DMS 273 (cell line): ENCODE measurements at regions not wholly inside any gene's neighbourhood (a gene's known extent, or its start where the extent isn't known, plus 50 kb on each side); places are given as distances from the start of the nearest gene placed in this dataset.

Experiments used
- DNase-seq: peaks from one replicate; lab custom pipeline; 2025; ENCODE audit not compliant: unreplicated experiment; lab: John Stamatoyannopoulos, UW

GRCh38 chr15:96253006-96253747 lies 77.3 kb upstream of the NR2F2 start:
- no peak for DNase-seq

- no peak for DNase-seq
Observed at GRCh38 chr15:96254173-96254572, 76.3 kb upstream of the NR2F2 start.

GRCh38 chr15:96255599-96255998 lies 74.9 kb upstream of the NR2F2 start:
- DNase-seq: no peak

GRCh38 chr15:96261575-96262034 lies 68.9 kb upstream of the NR2F2 start:
- DNase-seq: no peak

GRCh38 chr15:96262097-96262496 lies 68.4 kb upstream of the NR2F2 start:
- DNase-seq: no peak

GRCh38 chr15:96262549-96263489 lies 67.7 kb upstream of the NR2F2 start:
- no peak for DNase-seq

GRCh38 chr15:96264351-96264798 lies 66.1 kb upstream of the NR2F2 start:
- no peak for DNase-seq

GRCh38 chr15:96264801-96265515 lies 65.5 kb upstream of the NR2F2 start:
- DNase-seq: no peak

- no peak for DNase-seq
Observed at GRCh38 chr15:96266456-96266855, 64.0 kb upstream of the NR2F2 start.

- DNase-seq: no peak
Observed at GRCh38 chr15:96267463-96267862, 63.0 kb upstream of the NR2F2 start.

- no peak for DNase-seq
Observed at GRCh38 chr15:96268442-96269204, 61.9 kb upstream of the NR2F2 start.

GRCh38 chr15:96270581-96271172 lies 59.8 kb upstream of the NR2F2 start:
- DNase-seq: no peak

- DNase-seq: no peak
Observed at GRCh38 chr15:96272427-96272826, 58.1 kb upstream of the NR2F2 start.

GRCh38 chr15:96273317-96274086 lies 57.0 kb upstream of the NR2F2 start:
- DNase-seq: no peak

GRCh38 chr15:96274087-96274440 lies 56.4 kb upstream of the NR2F2 start:
- no peak for DNase-seq

- DNase-seq: no peak
Observed at GRCh38 chr15:96274698-96275097, 55.8 kb upstream of the NR2F2 start.

GRCh38 chr15:96276438-96277210 lies 53.9 kb upstream of the NR2F2 start:
- DNase-seq: no peak
